ENCODE measurements at regions not wholly inside any gene's neighbourhood (a gene's known extent, or its start where the extent isn't known, plus 50 kb on each side); places are given as distances from the start of the nearest gene placed in this dataset.

DNA sequence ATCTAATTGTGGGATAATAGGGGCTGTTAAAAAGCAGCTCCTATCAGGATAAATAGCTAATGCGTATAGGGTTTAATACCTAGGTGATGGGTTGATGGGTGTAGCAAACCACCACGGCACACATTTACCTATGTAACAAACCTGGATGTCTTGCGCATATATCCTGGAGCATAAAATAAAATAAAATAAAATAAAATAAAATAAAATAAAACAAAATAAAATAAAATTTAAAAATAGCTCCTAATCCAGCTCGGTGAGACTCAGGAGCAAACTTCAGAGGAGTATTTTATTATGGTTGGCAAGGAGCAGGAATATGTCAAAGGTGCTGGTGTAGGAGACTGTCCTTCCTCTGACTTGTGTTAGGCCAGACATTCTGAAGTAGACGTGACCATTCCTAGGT, 721.0 kb downstream of the BCL11B start:
- ATAC-seq (no peak), DNase-seq (no peak)
- intact Hi-C loops (cut with DNase I) = no loop called here

DNA sequence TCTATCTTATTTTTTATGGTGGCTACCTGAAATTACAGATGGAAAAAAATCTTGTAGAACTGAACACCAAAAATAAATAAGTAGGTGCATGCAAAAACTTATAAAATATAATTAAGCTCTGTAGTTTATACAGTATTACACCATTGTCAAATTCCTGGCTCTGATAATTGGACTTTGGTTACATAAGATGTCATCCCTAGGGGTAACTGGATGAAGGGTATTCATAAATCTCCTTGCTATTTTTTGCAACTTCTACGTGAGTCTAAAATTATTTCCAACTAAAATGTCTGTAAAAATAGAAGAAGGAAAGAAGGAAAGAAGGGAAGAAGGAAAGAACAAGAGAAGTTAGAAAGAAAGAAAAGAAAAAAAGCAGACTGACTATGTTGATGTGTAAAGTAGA, 716.6 kb downstream of the BCL11B start:
- ATAC-seq = no peak
- no peak for DNase-seq
- intact Hi-C loops (cut with DNase I) = no loop called here

DNA sequence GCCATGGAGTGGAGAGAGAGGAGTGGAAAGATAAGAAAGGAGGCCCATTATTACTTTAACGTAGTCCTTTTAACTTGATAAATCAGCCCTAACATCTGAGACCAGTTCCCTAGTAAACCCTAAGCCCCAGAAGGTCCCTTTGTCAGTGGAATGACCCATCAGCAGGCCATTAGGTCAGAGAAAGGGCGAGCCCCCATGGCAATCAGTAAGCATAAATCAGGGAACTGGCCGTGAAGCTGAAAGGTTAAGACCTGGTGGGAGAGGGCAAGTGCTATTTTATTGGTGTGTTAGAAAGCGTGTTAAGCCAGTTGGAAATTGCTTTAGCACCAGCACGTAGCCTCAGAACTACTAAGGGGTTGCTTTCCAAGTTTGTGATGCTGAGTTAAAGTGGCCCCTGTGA, 708.0 kb downstream of the BCL11B start:
- no peak for DNase-seq
- intact Hi-C loops (cut with DNase I) = no loop called here
- ATAC-seq = no peak

DNA sequence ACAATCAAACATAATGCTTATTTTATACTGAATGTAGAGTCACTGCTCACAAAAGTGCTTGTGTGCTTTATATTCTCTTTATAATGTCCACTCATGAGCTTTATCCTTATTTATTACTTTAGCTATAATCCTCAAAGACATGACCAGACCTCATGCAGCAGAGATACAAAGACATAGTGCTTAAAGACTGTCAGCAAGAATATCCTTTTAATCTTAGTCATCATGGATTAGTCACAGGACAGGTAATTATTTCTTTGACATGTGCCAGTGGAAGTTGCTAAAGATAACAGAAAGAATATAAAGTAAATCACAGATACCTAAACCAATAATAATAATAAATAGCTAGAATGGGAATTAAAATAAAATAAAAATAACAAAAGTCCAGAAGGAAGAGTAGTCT, 707.5 kb downstream of the BCL11B start:
- ATAC-seq = no peak
- intact Hi-C loops (cut with DNase I) = no loop called here
- DNase-seq = no peak

DNA sequence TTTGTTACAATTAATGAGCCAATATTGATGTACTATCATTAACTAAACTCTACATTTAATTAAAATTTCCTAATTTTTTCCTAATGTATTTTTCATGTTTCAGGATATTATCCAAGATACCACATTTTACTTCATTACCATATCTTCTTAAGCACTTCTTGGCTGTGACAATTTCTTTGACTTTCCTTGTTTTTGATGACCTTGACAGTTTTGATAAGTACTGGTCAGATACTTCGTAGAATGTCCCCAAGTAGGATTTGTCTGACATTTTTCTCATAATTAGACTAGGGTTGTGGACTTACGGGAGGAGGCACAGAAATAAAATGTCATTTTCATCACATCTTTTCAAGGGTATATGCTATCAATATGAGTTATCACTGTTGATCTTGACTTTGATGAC, 700.9 kb downstream of the BCL11B start:
- DNase-seq (no peak), ATAC-seq (no peak)
- intact Hi-C loops (cut with DNase I) = no loop called here

DNA sequence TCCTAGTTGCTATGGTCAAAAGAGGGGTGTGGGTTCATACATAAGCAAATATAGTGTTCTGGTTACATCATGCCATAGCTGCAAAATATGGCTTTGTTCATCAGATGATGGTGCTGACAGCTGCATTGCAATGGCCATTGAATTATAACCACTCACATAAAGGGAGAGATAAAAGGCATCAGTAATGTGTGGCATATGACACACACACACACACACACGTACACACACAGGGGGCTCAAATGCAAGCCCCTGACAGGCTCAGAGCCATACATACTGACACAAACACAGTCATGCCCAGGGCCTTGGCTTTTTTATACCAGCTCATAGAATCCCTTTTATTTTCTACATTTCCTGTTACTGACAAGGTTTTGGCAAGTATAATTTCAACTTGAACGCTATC, 698.9 kb downstream of the BCL11B start:
- ATAC-seq (no peak), DNase-seq (no peak)
- intact Hi-C loops (cut with DNase I) = no loop called here

DNA sequence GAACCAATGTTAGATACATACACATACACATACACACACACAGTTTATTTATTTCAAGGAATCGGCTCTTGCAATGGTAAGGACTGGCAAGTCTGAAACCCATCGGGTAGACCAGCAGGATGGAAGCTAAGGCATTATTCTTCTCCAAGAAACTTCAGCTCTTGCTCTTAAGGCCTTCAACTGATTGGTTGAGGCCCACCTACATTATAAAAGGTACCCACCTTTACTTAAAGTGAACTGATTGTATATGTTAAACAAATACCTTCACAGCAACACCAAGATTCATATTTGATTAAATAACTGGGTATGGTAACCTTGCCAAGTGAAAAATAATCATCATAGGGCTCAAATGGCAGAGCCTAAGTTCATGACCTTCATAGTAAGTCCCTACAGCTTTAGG, 695.5 kb downstream of the BCL11B start:
- ATAC-seq (no peak), DNase-seq (no peak)
- intact Hi-C loops (cut with DNase I) = no loop called here

DNA sequence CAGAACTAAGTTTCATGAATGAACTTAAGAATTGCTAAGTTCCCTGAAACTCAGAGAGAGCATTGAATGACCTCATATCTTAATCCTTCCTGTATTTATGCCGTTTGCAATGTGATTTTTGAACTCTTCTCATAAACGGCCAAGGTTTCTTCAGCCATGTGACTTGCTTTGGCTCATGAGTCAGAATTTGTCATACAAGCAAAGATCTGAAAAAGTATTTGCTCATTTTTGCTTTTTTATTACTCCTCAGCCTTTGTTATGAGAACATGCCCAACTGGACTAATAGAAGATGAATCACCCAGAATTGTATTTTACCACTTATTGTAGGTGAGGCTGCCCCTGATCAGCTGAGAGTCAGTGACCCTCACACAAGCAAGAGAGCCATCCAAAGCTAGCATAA, 693.8 kb downstream of the BCL11B start:
- intact Hi-C loops (cut with DNase I) = no loop called here

DNA sequence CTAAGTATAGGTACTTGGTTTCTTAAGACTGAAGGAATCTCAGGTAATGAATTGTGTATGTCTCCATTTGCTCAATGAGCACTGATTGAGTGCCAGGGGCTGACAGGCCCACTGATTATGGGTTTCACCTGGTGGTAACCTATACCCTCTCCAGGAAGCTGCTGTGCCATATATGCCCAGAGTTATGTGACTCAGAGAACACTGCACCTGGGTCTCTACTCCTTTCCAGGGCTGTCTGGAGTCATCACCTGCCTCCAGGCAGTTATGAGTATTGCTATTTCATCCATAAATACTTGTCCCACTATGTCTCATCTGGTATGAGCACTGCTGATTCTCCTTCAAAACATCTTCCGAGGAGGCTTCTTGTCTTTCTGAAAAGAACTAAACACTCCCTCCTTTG, 692.9 kb downstream of the BCL11B start:
- DNase-seq (no peak), ATAC-seq (no peak)
- intact Hi-C loops (cut with DNase I) = no loop called here

More for the DNA sequence above, 693.8 kb downstream of the BCL11B start:
- DNase-seq = no peak
- ATAC-seq = no peak

DNA sequence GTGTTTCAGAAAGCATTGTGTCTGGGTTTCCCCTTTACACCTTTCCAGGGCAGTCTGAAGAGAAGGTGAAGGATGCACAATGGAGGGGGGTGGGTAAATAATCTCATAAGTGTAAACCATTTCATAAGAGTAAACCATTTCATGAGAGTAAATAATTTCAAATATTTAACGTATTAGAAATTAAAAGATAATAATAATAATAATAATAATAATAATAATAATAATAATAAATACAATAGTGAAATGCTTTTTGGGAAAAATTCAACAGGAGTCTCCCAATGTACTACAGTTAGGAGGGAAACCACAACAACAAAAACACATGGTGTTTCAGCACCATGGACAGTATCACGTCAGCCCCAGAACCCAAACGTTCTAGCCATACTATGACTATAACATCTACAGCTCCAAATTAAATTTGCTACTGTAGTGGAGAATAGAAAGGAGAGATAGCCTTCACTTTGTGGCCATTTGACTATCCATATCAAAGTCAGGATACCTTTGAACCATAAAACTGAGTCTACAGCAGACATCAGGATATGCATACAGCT, 691.8 kb downstream of the BCL11B start:
- intact Hi-C loops (cut with DNase I) = no loop called here
- no peak for DNase-seq
- ATAC-seq = no peak

DNA sequence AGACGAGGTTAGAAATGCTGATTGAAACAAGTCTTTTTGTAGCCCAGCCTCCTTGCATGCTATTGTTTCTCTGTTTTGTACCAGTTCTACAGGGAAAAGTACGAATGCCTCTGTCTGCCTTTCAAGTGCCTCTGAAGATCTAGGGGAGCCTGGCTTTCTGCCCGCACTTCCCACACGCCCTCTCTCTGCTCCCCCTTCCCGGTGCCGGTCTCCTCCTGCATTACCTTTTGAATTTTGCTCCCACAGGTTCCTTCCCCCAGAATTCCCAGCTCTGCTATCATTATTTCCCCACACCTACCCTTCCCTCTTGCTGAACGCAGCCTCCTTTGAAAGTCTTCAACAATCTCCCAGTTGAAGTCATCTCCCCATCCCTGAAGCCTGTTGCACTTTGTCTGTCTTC, 689.7 kb downstream of the BCL11B start:
- intact Hi-C loops (cut with DNase I) = no loop called here
- no peak for ATAC-seq

DNA sequence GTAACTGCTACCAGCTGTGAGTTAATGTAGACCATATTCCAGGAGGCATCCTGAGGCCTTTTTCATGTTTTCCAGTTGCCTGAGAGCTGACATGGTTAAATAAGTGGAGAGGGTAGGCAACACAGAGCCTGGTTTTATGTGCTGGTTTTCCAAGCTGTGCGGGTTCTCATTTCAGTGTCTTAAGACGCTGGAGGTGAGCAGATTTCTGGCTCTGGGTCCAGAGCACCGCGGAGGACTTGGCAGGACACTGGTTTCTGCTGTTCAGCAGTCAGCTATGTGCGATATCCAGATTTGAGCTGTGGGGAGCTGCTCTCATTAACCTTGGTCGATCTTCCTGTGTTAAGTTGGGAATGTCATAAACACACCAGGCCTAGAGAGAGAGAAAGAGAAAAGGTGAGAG, 680.8 kb downstream of the BCL11B start:
- DNase-seq = no peak
- no peak for ATAC-seq
- intact Hi-C loops (cut with DNase I) = no loop called here

More for the DNA sequence above, 689.7 kb downstream of the BCL11B start:
- no peak for DNase-seq

DNA sequence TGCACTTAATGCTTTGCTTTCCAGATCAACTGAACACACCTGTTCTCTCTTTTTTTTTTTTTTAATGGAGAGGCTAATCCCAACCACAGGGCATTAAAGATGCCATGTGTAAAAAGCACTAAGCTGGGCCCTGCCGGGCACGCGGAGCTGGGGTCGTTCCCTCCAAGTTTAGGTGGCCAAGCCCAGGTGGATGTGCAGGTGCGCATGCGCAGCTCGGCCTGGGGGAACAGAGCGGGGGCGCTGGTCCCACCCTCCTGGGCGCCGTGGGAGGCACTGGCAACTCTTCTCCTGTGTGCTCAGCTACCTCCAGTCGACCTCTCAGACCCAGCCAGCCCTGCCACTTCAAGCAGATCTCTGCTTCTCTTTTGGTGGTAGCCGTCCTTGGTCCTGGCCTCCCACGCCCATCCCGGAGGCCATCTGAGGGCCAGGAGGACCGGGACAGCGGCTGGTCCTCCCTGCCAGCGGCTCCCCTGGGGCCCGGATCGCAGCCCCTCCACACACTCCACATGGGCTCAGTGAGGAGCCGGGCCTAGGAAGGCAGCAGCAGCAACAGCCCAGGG, 679.3 kb downstream of the BCL11B start:
- intact Hi-C loops (cut with DNase I) = no loop called here
- ATAC-seq (no peak), DNase-seq (no peak)

DNA sequence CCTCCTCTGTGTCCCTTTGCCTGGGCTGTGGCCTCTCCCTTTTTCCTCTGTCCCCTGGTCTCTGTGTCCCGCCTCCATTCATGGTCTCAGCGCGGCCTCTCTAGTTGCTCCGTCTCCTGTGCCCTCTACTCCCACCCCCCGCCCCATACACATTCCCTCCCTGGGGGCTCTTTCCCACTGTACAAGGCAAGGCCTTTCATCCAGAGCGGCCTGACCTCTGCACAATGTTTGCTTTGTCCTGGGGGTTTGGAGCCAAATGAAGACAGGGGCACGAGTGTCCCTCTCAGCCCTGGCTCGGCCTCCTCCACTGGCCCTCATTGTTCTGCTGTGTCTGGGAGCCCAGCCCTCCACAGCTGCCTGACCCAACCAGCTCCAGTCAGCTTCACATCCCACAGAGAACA, 678.6 kb downstream of the BCL11B start:
- intact Hi-C loops (cut with DNase I) = no loop called here
- ATAC-seq (no peak), DNase-seq (no peak)

DNA sequence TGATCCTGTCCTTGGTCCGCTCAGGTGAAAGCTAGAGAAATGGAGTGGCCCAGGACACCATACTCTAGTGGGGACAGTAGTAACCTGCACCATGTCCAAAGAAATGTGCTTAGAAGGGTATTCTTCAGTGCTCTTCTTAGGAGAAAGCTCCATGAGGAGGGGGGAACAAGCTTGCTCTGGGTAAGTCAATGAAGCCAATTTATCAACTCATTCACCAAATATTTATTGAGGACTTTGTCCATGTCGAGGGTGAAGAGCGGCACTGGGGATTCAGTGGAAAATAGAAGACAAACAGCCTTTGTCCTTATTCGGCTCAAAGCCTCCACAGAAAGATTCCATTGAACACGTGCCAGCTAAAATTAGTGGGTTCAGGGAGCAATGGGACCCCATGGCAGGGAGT, 677.8 kb downstream of the BCL11B start:
- no peak for ATAC-seq
- intact Hi-C loops (cut with DNase I) = no loop called here

DNA sequence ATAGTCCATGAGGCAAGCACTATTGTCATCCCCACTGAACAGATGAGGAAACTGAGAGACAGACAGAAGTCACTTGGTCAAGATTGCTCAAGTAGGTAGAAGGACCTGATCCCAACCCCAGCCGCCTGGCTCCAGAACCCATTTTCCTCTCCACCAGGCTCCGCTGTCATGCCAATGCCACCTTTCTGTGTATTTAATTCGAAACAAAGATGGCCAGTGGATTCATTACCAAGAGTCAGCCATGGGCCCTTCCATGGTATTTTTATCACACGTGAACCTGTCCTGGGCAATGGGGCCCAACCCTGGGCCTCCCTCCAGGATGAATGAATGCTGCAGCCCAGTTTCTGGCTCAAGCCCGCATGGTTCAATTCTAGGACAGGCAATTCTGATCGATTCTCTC, 673.4 kb downstream of the BCL11B start:
- ATAC-seq (no peak), DNase-seq (no peak)
- intact Hi-C loops (cut with DNase I) = no loop called here

More for the DNA sequence above, 677.8 kb downstream of the BCL11B start:
- no peak for DNase-seq

DNA sequence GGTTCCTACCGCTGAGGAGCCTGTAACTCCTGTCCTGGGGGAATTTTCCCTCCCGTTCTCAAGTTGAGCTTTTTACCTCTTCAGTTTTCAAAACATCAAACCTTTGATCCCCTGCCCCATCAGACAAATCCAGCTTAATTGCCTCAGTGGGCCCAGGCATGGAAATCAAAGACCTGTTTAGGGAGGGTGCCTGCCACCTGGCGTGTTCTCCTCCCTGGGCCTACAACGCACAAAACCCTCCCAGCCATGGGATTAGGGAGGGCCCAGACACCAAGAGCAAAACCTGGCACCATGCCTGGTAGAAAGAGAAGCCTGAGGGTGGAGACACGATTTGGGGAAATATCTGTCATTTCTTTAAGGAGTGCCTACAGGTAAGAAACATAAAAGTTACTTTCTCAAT, 672.9 kb downstream of the BCL11B start:
- intact Hi-C loops (cut with DNase I) = no loop called here

DNA sequence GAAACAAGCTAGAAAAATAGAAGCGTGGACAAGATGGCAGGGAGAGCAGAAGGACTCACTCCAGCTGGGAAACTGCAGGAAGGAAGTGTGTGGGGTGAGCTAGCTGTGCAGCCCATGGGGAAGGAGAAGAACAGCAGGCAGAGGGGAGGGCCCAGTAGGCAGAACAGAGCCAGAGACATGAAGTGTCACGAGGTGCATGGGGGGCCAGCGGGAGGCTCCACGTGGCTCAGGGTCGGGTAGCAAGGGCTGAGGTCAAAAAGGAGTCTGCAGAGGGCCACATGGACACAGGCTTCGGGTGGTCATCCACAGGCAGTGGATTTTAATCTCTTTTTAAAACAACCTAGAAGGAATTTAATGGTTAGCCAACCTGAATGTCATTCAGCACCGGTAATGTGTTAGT, 669.0 kb downstream of the BCL11B start:
- ATAC-seq = no peak
- intact Hi-C loops (cut with DNase I) = no loop called here

More for the DNA sequence above, 672.9 kb downstream of the BCL11B start:
- ATAC-seq (no peak), DNase-seq (no peak)

DNA sequence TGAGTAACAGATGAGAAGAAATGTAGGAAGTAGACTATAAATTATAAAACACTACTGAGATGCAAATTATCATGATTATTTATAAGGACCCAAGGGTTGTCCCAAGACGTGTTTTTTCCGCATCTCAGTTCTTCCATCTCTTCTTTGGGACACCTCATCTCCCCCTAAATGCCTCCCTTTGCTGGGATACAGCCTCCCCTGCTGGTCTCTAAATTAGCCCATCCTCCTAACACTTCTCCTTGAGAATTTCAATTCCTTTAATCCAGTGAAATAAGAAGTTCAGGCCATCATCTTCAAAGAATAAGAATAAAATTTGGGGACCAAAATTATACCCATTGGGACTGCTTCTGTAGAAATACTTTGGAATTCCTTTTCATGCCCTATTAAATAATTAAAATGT, 667.0 kb downstream of the BCL11B start:
- ATAC-seq = no peak
- no peak for DNase-seq

More for the DNA sequence above, 669.0 kb downstream of the BCL11B start:
- no peak for DNase-seq

DNA sequence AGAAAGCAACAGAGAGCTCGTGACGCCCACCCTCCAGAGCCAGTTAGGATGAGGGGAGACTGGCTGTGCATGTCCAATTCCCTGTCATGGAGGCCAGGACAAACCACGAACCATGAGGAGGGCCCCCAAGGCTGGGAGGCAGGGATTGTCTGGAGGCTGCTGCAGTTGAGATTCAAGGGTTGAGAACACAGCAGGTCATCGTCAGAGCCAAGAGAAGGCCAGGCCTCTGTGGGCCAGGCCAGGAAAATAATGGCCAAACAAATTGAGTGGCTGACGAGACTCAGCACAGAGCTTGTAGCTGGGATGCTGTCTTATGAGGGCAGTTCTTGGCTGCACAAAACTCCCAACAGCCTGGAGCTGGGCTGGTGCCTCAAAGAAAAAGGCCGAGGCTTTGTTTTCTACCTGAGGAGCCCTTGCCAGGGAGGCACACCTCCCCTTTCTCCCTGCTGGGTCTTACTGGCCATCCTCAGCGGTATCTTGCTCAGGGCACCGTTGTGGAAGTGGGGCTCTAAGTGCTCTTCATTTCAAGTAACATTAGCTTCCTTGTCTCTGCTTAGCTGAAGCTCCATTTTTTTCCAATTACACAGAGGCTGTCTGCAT, 665.9 kb downstream of the BCL11B start:
- DNase-seq = no peak
- ATAC-seq = no peak
- intact Hi-C loops (cut with DNase I) = no loop called here

More for the DNA sequence above, 667.0 kb downstream of the BCL11B start:
- intact Hi-C loops (cut with DNase I) = no loop called here

DNA sequence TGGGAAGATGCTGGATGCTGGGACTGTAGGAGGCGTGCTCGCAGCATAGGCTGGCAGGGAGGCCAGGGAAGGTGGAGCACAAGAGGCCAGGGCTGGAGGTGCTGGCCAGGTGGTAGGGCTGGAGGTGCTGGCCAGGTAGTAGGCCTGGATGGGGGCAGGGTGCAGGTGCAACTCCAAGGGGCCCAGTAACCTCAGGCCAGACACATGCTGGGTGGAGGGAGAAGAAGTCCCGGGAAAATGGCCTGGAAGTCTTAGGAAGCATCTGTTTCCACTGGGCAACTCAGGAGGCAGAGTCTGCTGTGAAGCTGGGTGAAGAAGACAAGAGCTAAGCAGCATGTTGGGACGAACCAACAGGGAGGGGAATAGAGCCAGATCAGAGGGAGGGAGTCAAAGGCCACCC, 665.2 kb downstream of the BCL11B start:
- DNase-seq = no peak
- intact Hi-C loops (cut with DNase I) = no loop called here
- no peak for ATAC-seq

All from left cardiac atrium (tissue), 4 donors.